ENCODE measurements at regions not wholly inside any gene's neighbourhood (a gene's known extent, or its start where the extent isn't known, plus 50 kb on each side); places are given as distances from the start of the nearest gene placed in this dataset.

DNA sequence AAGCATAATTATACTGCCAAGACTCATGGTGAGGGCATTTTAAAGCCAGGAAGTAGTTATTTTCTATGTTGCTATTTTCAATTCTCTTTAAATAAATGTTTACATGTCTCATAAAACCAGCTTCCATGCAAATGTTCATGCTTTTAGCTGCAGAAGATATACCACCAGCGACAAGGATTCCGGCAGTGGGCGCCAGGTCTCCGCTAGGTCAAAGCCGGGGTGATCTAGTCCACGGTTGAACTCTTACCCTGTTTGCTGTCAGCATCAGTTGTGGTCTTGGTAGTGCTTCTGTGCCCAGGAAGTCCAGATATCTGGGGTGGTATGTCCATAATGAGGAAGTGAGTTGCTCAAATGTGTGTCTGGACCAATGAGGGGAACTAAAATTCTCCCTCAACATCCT, 265.7 kb downstream of the BRD1 start:
- Histone ChIP-seq H3K4me3 (no peak overlapping the region), H3K36me3 (no peaks in the 10 kb centered on the region), H3K27me3 (no peaks in the 10 kb centered on the region), H3K27ac (no peak overlapping the region), H3K9me3 (ENCODE audit: low read depth) (no peaks in the 10 kb centered on the region), H3K4me1 (ENCODE audit: low read depth) (no peaks in the 10 kb centered on the region)
- DNase-seq (ENCODE audit: low read depth in 1 of 2, low spot score in 1 of 2): no peak
- TF ChIP-seq, protein P1, sequence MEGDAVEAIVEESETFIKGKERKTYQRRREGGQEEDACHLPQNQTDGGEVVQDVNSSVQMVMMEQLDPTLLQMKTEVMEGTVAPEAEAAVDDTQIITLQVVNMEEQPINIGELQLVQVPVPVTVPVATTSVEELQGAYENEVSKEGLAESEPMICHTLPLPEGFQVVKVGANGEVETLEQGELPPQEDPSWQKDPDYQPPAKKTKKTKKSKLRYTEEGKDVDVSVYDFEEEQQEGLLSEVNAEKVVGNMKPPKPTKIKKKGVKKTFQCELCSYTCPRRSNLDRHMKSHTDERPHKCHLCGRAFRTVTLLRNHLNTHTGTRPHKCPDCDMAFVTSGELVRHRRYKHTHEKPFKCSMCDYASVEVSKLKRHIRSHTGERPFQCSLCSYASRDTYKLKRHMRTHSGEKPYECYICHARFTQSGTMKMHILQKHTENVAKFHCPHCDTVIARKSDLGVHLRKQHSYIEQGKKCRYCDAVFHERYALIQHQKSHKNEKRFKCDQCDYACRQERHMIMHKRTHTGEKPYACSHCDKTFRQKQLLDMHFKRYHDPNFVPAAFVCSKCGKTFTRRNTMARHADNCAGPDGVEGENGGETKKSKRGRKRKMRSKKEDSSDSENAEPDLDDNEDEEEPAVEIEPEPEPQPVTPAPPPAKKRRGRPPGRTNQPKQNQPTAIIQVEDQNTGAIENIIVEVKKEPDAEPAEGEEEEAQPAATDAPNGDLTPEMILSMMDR (IDR thresholded peaks at IDR 0.05; ENCODE audit: low read depth, low read length): no peak

DNA sequence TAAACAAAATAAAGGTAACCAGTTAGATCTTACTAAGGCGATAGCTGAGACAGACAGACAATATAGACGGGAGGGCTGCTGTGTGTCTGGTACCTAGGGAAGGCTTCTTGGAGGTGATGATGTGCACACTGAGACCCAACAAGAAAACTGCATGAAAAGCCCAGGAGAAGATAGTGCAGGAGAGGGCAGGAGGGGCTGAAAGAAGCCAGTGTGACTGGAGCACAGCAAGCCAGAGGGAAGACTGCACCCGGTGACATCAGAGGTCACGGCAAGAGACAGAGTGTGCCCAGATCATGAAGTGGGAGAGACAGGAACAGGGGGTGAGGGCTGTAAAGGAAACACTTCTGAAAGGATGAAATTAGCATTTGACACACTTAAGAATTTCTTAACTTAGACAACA, 266.3 kb downstream of the BRD1 start:
- Histone ChIP-seq H3K36me3 (no peaks in the 10 kb centered on the region), H3K4me3 (no peak overlapping the region), H3K9me3 (ENCODE audit: low read depth) (no peaks in the 10 kb centered on the region), H3K4me1 (ENCODE audit: low read depth) (no peaks in the 10 kb centered on the region), H3K27ac (no peak overlapping the region), H3K27me3 (no peaks in the 10 kb centered on the region)
- no peak for DNase-seq (ENCODE audit: low read depth in 1 of 2, low spot score in 1 of 2)
- TF ChIP-seq, protein P1 (IDR thresholded peaks at IDR 0.05; ENCODE audit: low read depth, low read length): no peak

DNA sequence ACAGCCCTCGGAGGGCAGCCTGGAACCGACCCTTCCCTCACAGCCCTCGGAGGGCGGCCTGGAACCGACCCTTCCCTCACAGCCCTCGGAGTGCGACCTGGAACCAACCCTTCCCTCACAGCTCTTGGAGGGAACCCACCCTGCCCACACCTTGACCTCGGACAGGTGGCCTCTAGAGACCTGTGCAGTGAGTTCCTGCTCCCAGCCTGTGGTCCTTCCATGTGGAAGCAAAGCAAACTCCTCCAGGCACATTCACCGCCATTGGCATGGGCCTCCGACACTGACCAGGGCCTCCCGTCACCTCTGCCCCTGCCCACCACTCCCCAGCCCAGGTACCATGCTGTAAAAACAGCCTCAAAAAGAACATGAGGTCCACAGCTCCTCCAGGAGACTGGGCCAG, 272.1 kb downstream of the BRD1 start:
- TF ChIP-seq, protein P1 (IDR thresholded peaks at IDR 0.05; ENCODE audit: low read depth, low read length): no peak
- Histone ChIP-seq H3K9me3 (ENCODE audit: low read depth) (no peaks in the 10 kb centered on the region), H3K36me3 (no peaks in the 10 kb centered on the region), H3K4me3 (no peak overlapping the region), H3K27me3 (no peaks in the 10 kb centered on the region), H3K27ac (no peak overlapping the region), H3K4me1 (ENCODE audit: low read depth) (no peaks in the 10 kb centered on the region)
- DNase-seq (ENCODE audit: low read depth in 1 of 2, low spot score in 1 of 2): no peak

DNA sequence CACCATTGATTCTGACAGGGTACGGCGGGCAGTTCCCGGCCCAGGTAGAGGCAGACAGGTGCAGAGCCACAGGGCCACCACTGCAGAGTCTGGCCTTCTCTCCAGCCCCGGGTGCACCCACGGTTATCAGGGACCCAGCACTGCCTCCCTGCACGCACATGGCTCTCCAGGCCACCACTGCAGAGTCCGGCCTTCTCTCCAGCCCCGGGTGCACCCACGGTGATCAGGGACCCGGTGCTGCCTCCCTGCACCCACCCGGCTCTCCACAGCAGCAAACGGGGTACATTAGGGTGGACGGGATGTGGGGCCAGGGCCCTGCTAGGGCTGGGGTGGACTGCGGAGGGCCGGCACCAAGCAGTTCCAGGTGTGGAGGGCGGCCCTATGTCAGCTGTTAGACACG, 272.9 kb downstream of the BRD1 start:
- Histone ChIP-seq H3K4me1 (ENCODE audit: low read depth) (no peaks in the 10 kb centered on the region), H3K27me3 (no peaks in the 10 kb centered on the region), H3K9me3 (ENCODE audit: low read depth) (no peaks in the 10 kb centered on the region), H3K4me3 (no peak overlapping the region), H3K27ac (no peak overlapping the region), H3K36me3 (no peaks in the 10 kb centered on the region)
- no peak for DNase-seq (ENCODE audit: low read depth in 1 of 2, low spot score in 1 of 2)
- TF ChIP-seq, protein P1 (IDR thresholded peaks at IDR 0.05; ENCODE audit: low read depth, low read length): no peak

DNA sequence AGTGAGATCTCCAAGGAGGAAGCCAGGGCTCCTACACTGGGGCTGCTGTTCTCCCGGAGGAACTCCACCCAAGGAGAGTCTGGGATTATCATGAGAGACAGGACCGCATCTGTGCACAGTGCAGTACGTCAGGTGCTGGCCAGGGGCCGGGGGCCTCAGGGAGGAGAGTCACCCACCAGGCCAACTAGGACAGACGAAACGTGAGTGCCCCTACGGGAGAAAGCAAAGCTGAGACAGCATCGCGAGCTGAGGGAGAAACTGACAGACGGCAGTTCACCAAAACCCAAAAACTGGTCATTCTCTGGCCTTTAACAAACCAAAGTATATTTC, 273.4 kb downstream of the BRD1 start:
- DNase-seq (ENCODE audit: low read depth in 1 of 2, low spot score in 1 of 2): no peak
- H3K4me3 ChIP-seq: no peak overlapping the region
- H3K4me1 ChIP-seq (ENCODE audit: low read depth): no peaks in the 10 kb centered on the region
- no peaks in the 10 kb centered on the region for H3K36me3 ChIP-seq
- no peak overlapping the region for H3K27ac ChIP-seq
- H3K27me3 ChIP-seq: no peaks in the 10 kb centered on the region
- H3K9me3 ChIP-seq (ENCODE audit: low read depth): no peaks in the 10 kb centered on the region
- TF ChIP-seq, protein P1 (IDR thresholded peaks at IDR 0.05; ENCODE audit: low read depth, low read length): no peak
